ENCODE measurements at regions not wholly inside any gene's neighbourhood (a gene's known extent, or its start where the extent isn't known, plus 50 kb on each side); places are given as distances from the start of the nearest gene placed in this dataset.

DNA sequence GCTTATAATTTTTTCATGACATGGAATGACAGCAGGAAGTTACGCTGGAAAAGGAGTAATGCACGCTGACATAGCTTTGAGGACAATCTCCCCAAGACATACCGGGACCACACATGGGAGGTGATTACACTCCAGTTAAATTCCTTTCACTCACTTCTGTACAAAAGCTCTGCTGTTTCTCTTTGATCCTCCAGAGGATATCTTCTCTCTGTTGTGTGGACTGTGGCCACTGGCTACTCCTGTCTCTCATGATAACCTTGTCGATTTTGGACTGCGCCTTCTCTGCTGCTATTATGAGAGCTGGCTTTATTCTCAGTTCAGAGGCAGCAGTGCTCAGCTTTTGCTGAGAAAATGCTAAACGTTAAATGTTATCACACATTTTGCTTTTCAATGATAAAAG, 464.6 kb downstream of the FGF9 start:
- no peak for ATAC-seq

DNA sequence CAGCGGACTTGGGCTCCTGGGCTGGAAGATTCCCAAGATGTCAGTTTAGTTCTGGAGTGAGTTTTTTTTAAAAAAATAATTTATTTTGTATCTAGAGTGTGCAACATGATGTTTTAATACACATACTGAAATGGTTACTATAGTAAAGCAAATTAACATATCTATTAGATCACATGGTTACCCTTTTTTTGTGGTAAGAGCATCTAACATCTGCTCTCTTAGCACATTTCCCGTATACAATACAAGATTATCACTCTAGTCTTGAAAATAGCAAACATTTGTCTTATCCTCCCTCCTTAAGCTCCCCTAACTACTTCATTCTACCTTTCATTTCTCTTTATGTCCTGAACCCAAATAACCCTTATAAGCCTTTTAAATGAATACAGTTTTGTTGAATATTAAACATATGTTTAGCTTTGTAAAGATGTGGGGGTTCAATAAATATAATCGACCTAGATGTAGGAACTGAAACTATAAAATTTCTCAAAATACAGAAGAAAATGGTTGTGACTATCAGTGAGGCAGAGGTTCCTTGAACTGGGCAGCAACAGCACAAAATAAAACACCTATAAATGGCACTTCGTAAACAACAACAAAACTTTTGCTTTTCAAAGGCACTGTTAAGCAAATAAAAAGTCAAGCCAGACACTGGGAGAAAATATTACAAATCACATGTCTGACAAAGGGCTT, 466.6 kb downstream of the FGF9 start:
- no peak for ATAC-seq

DNA sequence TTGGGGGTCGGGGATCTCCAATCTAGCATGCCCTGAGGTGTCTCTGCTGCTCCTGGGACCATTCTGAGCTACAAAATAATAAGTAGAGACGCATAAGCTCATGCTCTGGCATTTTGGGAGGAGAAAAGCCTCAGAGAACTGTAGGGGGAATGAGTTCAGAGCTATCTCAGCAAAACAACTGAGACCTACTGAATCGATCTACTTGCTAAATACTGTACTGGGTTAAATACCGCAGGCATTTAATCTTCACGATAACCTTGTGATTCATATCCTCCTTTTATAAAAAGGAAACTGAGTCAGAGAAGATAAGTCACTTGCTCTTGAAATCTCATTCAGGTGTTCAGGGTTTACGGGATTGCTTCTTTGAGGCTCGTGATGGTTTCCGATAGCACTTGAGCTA, 468.1 kb downstream of the FGF9 start:
- peak in 1 of 2 donors; percentile 43 for ATAC-seq

DNA sequence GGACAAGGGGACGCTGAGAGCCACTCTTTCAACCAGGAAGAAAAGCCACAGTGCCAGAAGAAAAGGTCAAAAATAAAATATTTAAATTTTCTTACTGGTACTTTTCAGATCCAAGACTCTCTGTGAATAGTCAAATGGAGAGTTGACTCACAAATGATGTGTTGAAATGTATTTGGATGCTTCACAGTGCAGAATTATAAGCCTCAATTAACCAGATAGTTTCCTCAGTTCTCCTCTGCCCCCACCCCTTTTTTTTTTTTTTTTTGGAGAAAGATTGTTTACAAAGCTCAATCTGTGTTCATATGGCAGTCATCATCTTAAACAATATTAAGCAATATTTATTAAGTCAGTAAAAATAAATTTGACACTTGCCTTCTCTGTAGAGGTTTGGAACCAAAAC, 470.8 kb downstream of the FGF9 start:
- no peak for ATAC-seq

DNA sequence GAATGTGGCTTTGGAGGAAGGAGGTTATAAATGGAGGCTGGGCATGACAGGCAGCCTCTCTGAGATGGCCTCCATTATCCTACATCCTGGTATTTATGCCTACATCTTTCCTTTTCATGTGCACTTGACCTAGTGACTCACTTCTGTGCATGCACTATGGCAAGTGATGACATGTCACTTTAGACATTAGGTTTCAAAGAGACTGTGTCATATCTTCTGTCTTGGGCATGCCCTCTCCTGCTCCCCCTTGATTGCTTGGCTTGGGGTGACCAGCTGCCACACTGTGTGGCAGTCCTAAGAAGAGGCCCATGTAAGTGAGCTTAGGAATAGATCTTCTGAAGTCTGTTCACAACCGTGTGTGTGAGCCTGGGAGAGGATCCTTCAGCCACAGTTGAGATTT, 472.8 kb downstream of the FGF9 start:
- no peak for ATAC-seq

DNA sequence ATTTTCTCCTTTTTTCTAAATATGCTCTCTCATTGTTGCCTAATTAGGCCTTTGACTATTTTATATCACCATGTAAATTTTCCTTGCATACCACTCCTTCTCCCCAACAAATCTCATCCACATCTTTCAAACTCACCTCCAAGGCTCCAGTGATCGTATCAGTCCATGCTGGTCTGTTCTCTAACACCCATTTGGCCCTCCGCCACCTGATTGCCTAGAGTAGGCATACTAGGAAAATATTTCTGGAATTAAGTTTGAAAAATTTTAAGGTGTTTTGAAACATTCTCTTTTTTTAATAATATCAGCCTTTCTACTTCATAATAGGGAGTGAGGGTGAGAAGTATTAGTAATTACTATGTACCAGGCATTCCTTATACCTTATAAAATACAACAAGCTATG, 473.9 kb downstream of the FGF9 start:
- no peak for ATAC-seq

DNA sequence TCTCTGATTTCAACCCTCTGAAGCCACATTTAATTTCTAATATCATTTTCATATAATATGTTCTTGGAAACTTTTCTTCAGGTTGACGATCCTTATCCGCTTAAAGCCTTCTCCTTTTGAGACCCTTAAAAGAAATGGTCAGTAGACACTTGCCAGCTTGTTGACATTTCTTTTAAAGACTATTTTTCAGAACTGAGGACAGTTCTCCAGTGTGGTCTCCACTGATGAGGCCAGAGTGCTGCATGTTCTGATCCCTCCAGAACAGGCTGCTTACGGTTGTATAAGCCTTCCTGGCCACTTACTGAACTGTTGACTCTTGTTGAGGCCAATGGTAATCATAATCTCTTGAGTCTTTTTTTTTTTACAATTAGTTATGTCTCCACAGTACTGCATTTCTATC, 477.3 kb downstream of the FGF9 start:
- ATAC-seq = no peak

DNA sequence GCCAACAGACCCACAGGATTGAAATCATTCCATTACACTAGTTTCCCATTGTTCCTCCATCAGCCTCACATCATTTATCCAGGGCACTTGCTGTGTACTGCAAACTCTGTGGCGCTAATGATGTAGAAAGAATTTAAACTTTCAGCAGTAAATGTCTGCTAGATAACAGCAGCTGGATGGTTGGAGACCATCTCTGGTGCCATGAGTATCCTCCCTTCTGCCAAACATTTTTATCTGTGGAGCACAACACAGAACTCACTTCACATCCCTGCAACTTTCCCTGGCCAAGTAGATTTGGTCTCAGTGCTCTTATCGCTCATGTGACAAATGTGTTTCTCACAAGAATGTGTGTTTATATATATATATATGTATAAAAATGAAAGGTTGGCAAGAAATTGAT, 481.9 kb downstream of the FGF9 start:
- ATAC-seq = no peak

DNA sequence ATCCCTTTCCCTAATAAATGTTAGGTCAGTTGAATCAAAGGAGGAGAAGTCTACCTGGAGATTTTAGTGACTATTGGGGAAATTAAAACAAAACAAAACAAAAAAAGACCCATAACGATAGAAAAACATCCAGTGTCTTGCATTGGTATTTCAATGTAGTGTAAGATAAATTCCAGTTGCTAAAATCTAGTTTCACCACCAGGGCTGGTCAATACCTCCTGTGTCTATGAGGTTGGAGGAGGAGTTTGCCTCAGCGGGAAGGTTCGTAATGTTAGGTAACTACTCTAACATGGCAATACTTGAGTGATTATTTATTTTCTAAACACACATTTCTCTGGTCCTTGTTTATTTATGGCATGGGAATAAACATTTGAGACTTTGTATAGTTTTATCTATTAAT, 483.2 kb downstream of the FGF9 start:
- no peak for ATAC-seq

DNA sequence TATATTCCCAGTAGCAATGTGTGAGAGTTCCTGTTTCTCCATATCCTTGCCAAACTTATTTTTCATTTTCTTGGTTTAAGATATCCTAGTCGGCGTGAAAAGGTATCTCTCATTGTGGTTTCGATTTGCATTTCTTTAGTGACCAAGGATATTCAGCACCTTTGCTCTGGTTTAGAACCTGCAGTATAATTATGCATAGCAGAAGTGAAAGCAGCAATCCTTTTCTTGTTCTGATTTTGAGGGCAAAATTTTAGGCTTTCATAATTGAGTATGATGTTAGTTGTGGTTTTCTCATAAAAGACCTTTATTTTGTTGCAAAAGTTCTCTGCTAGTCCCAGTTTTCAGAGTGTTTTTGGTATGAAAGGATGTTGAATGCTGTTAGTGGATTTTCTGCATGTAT, 491.0 kb downstream of the FGF9 start:
- peak; percentile 59 to 67 for ATAC-seq

DNA sequence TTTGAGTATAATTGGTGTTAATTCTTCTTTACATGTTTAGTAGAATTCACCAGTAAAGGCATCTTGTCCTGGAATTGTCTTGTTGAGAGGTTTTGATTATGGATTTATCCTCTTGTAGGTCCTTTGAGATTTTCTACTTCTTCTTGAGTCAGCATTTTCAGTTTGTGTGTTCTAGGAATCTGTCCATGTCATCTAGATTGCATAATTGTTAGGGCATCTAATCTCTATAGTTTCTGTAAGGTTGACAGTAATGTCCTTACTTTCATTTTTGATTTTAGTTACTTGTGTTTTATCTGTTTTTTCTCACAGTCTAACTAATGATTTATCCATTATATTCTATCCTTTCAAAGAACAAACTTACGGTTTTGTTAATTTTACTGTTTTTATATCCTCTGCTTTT, 492.0 kb downstream of the FGF9 start:
- peak; percentile 44 to 51 for ATAC-seq

DNA sequence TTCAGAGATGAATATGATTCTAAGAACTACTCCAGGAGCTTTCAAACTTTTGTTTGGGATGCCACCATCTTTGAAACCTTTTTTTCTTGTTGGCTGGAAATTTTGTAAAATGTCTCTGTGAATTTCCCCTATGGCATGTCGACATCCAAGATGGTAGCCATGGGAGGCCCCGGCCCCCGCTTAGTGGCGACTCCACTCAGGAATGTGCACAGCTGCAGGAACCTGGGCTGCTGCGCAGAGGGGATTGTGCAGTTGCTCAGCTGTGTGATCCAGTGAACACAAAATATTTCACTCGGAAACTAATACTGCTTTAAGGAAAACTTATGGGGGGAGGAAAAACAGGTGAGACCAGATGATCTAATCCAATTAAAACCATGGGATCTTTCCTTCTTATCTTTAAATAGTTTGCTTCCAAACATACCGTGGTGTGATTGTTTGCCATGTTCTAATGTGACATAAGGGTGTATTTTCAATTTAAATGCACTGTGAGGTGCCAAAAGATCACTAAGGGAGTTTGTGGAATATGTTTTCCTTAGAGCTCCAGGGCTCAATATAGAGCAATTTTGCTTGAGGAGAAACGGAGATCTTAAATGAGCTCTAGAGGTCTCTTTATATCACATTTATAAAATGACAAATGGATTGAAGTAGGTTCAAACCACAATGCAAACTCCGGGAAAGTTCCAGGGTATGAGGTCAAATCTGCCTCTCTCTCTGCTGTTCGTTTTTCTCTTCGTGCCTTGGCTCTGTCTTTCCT, 497.7 kb downstream of the FGF9 start:
- ATAC-seq = no peak

DNA sequence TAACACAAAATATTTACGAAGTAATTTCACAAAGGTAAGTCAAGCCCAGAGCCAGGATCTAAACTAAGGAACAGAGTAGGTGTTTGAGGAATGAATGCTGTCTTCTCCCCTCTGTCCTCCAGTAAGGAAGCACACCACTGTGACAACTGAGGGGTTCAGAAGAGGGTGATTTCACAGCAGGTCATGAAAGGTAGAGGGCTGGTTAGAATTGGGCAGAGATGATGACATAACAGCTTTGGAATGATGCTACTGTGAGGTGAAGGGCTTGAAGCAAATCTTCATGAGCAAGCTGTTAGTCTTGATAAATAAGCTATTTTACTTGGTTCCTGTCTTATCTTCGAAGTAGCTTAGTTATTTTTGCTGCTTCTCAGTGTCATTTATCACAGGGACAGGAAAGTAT, 498.6 kb downstream of the FGF9 start:
- no peak for ATAC-seq

DNA sequence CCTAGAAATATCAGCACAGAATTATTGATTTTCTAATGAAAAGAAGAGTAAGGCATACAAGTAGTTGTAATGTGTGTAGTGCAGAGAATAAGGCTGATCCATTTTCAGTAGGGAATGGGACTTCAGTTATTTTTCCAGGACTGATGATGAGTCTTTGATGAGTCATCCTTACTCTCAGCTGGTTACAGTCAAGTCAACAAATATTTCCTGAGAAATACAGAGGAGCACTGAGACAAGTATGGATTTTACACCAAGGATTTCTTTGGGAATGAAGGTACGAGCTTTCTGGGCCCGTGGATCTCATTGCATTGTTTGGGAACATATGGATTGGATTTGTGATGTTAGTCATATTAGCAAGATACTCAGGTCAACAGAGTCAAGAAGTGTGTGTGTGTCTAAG, 502.7 kb downstream of the FGF9 start:
- no peak for ATAC-seq

DNA sequence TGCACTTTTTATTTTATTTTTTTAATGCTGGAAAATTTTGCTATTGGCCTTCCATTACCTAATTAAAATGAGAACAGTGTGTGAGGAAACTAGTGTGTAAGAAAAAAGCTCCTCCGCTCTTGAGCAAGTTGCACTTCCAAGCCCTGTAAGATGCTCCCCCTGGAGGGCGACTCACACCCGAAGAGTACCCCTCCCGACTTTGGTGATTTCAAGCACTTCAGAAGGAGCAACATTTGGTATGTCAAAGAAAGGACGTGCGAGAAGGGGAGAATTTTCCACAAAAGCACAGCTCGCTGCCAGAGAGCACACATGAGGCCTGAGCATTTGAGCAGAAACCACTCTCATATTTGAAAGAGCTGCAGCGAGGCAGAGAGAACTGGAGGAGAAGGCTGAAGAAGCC, 504.4 kb downstream of the FGF9 start:
- ATAC-seq = no peak

DNA sequence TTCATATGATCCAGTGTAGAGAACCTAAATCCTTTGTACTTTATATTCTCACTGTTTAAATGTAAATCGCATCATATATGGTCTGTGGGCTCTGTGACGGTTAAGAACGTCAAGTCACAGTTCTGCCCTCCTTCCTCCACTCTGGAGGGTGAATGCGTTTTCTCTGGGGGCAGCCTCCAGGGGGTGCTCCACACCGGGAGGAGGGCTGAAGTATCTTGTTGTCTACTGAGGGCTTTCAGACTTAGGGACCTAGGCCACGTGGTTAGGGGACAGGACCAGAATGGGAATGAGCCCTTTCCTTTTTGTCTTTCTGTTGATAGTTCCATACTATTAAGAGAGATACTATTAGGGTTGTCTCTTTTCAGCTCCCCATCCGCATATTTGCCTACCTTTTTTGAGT, 504.9 kb downstream of the FGF9 start:
- ATAC-seq = no peak

DNA sequence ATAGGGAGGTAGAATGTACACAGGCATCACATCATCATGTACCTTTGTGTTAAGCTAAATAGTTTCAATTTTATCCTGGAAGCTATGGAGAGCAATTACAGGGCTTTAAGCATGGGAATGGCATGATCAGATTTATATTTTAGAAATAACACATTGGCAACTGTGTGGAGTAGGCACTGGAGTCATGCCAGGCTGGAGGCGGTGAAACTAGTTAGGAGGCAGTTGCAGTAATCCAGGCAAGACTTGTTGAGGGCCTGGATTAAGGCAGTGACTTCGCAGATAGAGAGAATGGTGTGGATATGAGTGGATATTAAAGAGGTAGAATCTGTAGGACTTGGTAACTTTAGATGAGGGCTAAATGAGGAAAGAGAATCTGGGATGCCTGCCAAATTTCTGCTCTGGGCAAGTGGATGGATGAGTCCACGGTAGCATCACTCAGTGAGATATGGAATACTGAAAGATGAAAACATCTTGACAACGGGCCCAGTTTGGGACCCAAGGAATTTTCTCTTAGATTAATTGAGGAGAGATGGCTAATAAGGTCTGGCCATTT, 506.2 kb downstream of the FGF9 start:
- no peak for ATAC-seq

DNA sequence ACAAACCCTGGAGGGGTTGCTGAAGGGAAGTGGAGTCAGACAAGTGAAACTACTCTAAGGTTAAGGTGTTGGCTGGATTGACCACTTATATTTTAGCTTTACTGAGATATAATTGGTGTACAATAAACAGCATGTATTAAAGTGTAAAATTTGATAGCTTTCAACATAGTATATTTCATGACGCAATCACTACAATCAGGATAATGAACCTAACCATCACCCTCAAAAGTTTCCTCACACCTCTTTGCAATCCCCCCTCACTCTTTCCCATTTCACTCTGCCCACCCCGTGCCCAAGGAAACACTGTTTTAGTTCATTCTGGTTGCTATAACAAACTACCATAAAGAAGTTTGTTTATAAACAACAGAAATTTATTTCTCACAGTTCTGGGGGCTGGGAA, 508.0 kb downstream of the FGF9 start:
- no peak for ATAC-seq

DNA sequence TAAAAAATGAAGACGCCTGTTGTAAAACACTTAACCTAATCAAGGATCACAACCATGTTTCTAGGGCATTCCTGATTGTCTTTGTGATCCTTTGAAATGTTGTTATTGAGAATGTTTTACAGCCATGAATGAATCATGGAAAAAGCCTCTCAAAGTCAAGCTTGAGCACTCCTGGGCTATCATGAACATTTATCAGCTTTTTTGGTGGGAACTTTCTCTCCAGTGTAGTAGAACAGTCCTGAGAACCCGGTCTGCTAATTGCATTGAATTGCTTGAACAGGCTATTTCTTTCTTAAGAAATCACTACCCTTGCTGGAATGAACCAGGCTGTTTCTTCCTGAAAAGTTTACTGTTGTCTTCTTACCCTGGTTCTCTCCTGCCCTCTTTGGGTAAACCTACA, 516.5 kb downstream of the FGF9 start:
- ATAC-seq = no peak

DNA sequence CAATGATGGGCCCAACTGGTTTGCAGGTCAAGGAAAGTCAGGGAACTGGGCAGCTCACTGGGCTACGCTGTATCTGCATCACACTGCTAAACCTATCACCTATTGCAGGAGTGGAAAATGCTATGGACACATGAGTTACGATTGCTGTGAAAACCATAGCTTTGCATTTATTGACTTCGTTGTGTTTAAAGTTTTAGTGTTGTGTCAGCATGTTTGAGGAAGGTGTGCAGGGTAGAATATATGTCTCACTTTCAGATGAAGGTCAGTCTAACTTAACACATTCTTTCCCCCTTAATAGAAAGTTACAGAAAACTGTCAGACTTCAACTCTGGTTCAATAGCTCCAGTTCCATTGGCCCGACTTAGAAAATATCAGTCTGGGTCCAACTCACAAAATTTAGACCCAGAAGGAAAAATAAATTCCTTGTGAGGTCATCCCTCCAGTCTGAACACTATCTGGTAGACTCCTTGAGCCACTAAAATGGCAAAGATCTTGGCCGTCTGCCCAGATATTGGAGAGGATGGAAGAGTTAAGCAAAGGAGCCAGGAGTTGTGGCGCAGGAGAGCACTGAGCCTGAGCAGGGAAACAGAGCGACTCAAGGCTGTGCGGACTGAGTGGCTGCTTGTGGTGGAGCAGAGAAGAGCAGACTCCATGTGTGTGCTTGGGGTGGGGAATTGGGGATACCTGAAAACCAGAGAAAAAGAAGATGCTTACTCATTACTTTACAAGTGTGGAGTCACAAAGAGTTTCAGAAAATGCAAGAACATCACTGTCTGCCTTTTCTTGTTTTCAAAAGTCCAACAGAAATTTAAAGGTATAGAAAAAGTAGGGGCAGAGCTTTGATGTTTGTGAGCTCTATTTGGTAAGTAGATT, 518.5 kb downstream of the FGF9 start:
- no peak for ATAC-seq

DNA sequence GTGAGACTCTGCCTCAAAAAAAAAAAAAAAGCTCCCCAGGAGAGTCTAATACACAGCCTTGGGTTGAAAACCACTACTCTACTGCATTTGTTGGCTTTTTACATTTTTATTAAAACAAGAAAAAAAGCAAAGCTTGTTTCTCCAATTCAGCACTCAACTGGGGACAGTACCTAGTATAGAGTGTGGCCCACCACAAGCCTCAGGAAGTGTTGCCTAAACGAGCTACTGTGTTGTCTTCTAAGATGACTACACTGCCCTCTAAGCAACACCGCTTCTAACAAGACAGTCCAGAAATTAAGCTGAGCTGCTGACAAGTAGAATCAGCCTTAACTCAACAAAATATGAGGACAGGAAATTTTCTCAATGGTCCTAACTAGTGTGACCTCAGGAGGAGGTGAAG, 522.2 kb downstream of the FGF9 start:
- ATAC-seq = no peak

DNA sequence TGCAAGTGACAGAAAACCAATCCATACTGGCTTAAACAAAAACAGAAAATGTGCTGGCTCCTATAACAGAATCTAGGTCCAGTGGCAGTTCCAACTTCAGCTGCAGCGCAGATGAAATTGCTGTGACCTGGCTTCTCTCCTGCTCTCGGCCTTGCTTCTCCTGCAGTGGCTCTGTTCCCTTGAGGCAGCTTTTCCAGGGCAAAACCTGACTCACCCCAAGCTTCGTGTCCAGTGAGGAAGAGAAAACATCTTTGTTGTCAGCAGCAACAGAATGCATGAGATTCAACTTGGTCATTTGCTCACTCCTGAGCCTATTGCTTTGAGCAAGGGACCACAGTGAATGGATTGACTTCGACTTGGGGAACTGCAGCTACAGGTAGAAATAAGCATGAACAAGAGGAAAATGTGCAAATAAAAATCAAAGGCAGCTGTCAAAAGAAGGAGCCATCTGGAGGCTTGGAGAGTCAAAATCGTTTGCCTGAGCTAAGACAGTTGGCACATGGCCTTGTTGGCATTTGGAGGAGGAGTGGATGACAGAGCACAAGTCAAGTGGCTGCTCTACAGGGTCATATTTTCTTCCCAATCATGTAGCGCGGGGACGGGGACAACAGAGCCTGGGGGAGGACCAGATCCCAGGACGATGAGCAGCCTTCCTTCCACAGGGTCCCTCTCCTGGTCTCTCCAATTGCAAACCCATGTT, 523.4 kb downstream of the FGF9 start:
- no peak for ATAC-seq

DNA sequence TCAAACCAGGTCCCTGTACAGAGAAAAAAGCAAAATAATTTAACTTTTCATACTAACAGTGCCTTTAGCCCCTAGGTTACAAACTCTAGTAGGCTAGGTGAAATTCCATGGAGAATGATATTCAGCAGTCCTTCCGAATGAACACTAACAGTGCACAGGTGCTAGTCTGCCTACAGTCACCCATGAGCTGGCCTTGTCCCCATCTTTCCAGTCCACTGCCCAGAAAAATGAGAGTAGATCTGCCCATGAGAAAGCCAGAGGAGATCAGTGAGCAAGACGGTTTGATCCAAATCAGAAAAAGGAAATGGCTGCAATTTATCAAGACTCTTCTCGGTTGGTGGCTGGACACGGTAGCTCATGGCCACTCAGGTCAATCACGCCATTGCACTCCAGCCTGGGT, 524.9 kb downstream of the FGF9 start:
- no peak for ATAC-seq

Data from activated CD4-positive, CD25-positive, alpha-beta regulatory T cell treated with anti-CD3 and anti-CD28 coated beads, Interleukin-2, amount 50 U/mL, for 24 hours (primary cell).